Activated T-helper 1 cell treated with anti-CD3 and anti-CD28 coated beads, Interleukin-12 subunit alpha, Interleukin-12 subunit beta, Interleukin-2, Interleukin-4 antibody, amounts not matched to agents 30 ng/mL and 10 ng/mL and 1 ng/mL, durations not matched to agents 14 hours and 24 hours and 36 hours (primary cell): ENCODE measurements at regions not wholly inside any gene's neighbourhood (a gene's known extent, or its start where the extent isn't known, plus 50 kb on each side); places are given as distances from the start of the nearest gene placed in this dataset.

Source experiments
- DNase-seq: peaks from one replicate; pipeline ENCODE4 v3.0.0; 2021; ENCODE audit warnings: low spot score
- H3K27ac Mint-ChIP-seq: one replicate; pipeline ENCODE4 v1.8.0; 2021; ENCODE audit warnings: mild to moderate bottlenecking, mixed read lengths
- H3K27me3 Mint-ChIP-seq: one replicate; pipeline ENCODE4 v1.8.0; 2022; ENCODE audit warnings: mild to moderate bottlenecking, moderate library complexity, mixed read lengths; ENCODE audit not compliant: insufficient read depth
- H3K36me3 Mint-ChIP-seq: one replicate; pipeline ENCODE4 v1.8.0; 2021; ENCODE audit warnings: low read depth, mixed read lengths
- H3K4me1 Mint-ChIP-seq: one replicate; pipeline ENCODE4 v1.8.0; 2021; ENCODE audit warnings: low read depth, mixed read lengths
- H3K4me3 Mint-ChIP-seq: one replicate; pipeline ENCODE4 v1.8.0; 2021; ENCODE audit warnings: mild to moderate bottlenecking, moderate library complexity, mixed read lengths
- H3K9me3 Mint-ChIP-seq: one replicate; pipeline ENCODE4 v1.8.0; 2021; ENCODE audit warnings: mixed read lengths
- intact Hi-C: fragments of 100-400 bp; cut with micrococcal nuclease; formaldehyde crosslinking; loops from one replicate; pipeline ENCODE4 v1.15.1; 2024

- no peak for DNase-seq
- intact Hi-C loops: no loop called here
- peaks cover 19% of the 10 kb centered on the region for H3K9me3 Mint-ChIP-seq
- no peaks in the 10 kb centered on the region for H3K36me3 Mint-ChIP-seq
- peaks cover 9% of the 10 kb centered on the region for H3K27me3 Mint-ChIP-seq
- H3K4me3 Mint-ChIP-seq: no peak overlapping the region
- no peak overlapping the region for H3K27ac Mint-ChIP-seq
- H3K4me1 Mint-ChIP-seq: no peaks in the 10 kb centered on the region
Observed at GRCh38 chr6:170102038-170102437, 188.8 kb downstream of the DLL1 start.

GRCh38 chr6:170101281-170102035 is 189.4 kb downstream of the DLL1 start:
- Mint-ChIP-seq H3K36me3 (no peaks in the 10 kb centered on the region), H3K4me3 (no peak overlapping the region), H3K9me3 (peaks cover 19% of the 10 kb centered on the region), H3K27ac (no peak overlapping the region), H3K27me3 (peaks cover 8% of the 10 kb centered on the region), H3K4me1 (no peaks in the 10 kb centered on the region)
- intact Hi-C loops: no loop called here
- DNase-seq: no peak

GRCh38 chr6:170100046-170100445 is 190.8 kb downstream of the DLL1 start:
- Mint-ChIP-seq H3K9me3 (peaks cover 19% of the 10 kb centered on the region), H3K4me1 (no peaks in the 10 kb centered on the region), H3K27me3 (peaks cover 4% of the 10 kb centered on the region), H3K4me3 (no peak overlapping the region), H3K27ac (no peak overlapping the region), H3K36me3 (no peaks in the 10 kb centered on the region)
- no peak for DNase-seq
- intact Hi-C loops: no loop called here

GRCh38 chr6:170099387-170099786 is 191.5 kb downstream of the DLL1 start:
- Mint-ChIP-seq H3K4me3 (no peak overlapping the region), H3K27ac (no peak overlapping the region), H3K27me3 (no peaks in the 10 kb centered on the region), H3K4me1 (no peaks in the 10 kb centered on the region), H3K9me3 (peaks cover 19% of the 10 kb centered on the region), H3K36me3 (no peaks in the 10 kb centered on the region)
- no peak for DNase-seq
- intact Hi-C loops: no loop called here

- intact Hi-C loops: no loop called here
- Mint-ChIP-seq H3K9me3 (peaks cover 19% of the 10 kb centered on the region), H3K36me3 (no peaks in the 10 kb centered on the region), H3K27me3 (no peaks in the 10 kb centered on the region), H3K27ac (no peak overlapping the region), H3K4me3 (no peak overlapping the region), H3K4me1 (no peaks in the 10 kb centered on the region)
- no peak for DNase-seq
Observed at GRCh38 chr6:170098428-170099170, 192.3 kb downstream of the DLL1 start.

- no peak overlapping the region for H3K27ac Mint-ChIP-seq
- H3K9me3 Mint-ChIP-seq: peaks cover 19% of the 10 kb centered on the region
- no peaks in the 10 kb centered on the region for H3K36me3 Mint-ChIP-seq
- no peak for DNase-seq
- H3K27me3 Mint-ChIP-seq: no peaks in the 10 kb centered on the region
- H3K4me3 Mint-ChIP-seq: no peak overlapping the region
- intact Hi-C loops: no loop called here
- no peaks in the 10 kb centered on the region for H3K4me1 Mint-ChIP-seq
Observed at GRCh38 chr6:170097505-170098427, 193.1 kb downstream of the DLL1 start.

GRCh38 chr6:170096803-170097504 is 193.9 kb downstream of the DLL1 start:
- Mint-ChIP-seq H3K4me3 (no peak overlapping the region), H3K36me3 (no peaks in the 10 kb centered on the region), H3K27ac (no peak overlapping the region), H3K9me3 (peaks cover 16% of the 10 kb centered on the region), H3K4me1 (no peaks in the 10 kb centered on the region), H3K27me3 (no peaks in the 10 kb centered on the region)
- intact Hi-C loops: no loop called here
- no peak for DNase-seq

- Mint-ChIP-seq H3K27me3 (no peaks in the 10 kb centered on the region), H3K9me3 (peaks cover 16% of the 10 kb centered on the region), H3K36me3 (no peaks in the 10 kb centered on the region), H3K4me3 (no peak overlapping the region), H3K27ac (no peak overlapping the region), H3K4me1 (no peaks in the 10 kb centered on the region)
- intact Hi-C loops: no loop called here
- DNase-seq: no peak
Observed at GRCh38 chr6:170096191-170096802, 194.6 kb downstream of the DLL1 start.

GRCh38 chr6:170095273-170095981 is 195.5 kb downstream of the DLL1 start:
- Mint-ChIP-seq H3K9me3 (peaks cover 8% of the 10 kb centered on the region), H3K27me3 (no peaks in the 10 kb centered on the region), H3K4me1 (peaks cover 3% of the 10 kb centered on the region), H3K4me3 (no peak overlapping the region), H3K36me3 (no peaks in the 10 kb centered on the region), H3K27ac (no peak overlapping the region)
- DNase-seq: no peak
- intact Hi-C loops: no loop called here

- no peaks in the 10 kb centered on the region for H3K36me3 Mint-ChIP-seq
- DNase-seq: no peak
- H3K9me3 Mint-ChIP-seq: peaks cover 2% of the 10 kb centered on the region
- H3K27ac Mint-ChIP-seq: no peak overlapping the region
- H3K4me1 Mint-ChIP-seq: peaks cover 10% of the 10 kb centered on the region
- intact Hi-C loops: no loop called here
- no peak overlapping the region for H3K4me3 Mint-ChIP-seq
- no peaks in the 10 kb centered on the region for H3K27me3 Mint-ChIP-seq
Observed at GRCh38 chr6:170094686-170095272, 196.1 kb downstream of the DLL1 start.

- intact Hi-C loops: no loop called here
- Mint-ChIP-seq H3K4me3 (no peak overlapping the region), H3K4me1 (peaks cover 18% of the 10 kb centered on the region), H3K27me3 (no peaks in the 10 kb centered on the region), H3K9me3 (no peaks in the 10 kb centered on the region), H3K36me3 (no peaks in the 10 kb centered on the region), H3K27ac (no peak overlapping the region)
- no peak for DNase-seq
Observed at GRCh38 chr6:170093658-170094596, 197.0 kb downstream of the DLL1 start.
